ENCODE measurements at regions not wholly inside any gene's neighbourhood (a gene's known extent, or its start where the extent isn't known, plus 50 kb on each side); places are given as distances from the start of the nearest gene placed in this dataset.

DNA sequence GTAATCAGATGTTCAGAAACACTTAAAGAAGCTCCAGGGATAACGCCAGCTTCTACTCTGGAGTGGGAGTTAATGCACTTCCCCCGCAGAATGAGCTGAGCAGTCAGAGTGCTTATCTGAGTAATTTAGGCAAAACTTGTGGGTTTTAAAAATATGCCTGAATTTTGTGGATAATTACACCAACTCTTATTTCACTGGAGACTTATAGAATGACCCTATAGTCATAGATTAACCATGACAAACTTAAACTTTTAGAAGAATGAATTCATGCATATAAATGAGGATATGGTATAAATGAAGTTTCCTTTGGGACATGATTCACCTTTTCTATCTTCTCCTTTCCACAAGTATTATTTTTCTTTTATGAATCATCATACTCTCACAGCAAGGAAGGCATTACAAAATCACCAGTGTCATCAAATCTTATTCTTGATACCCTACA, 241.1 kb upstream of the FBXO33 start:
- no peaks in the 10 kb centered on the region for H3K36me3 Mint-ChIP-seq (ENCODE audit: insufficient read depth)
- no peaks in the 10 kb centered on the region for H3K27me3 Mint-ChIP-seq
- H3K4me3 Mint-ChIP-seq (ENCODE audit: low read depth), result no peak overlapping the region
- H3K9me3 Mint-ChIP-seq (ENCODE audit: low read depth), result no peaks in the 10 kb centered on the region
- TF ChIP-seq, protein P1, sequence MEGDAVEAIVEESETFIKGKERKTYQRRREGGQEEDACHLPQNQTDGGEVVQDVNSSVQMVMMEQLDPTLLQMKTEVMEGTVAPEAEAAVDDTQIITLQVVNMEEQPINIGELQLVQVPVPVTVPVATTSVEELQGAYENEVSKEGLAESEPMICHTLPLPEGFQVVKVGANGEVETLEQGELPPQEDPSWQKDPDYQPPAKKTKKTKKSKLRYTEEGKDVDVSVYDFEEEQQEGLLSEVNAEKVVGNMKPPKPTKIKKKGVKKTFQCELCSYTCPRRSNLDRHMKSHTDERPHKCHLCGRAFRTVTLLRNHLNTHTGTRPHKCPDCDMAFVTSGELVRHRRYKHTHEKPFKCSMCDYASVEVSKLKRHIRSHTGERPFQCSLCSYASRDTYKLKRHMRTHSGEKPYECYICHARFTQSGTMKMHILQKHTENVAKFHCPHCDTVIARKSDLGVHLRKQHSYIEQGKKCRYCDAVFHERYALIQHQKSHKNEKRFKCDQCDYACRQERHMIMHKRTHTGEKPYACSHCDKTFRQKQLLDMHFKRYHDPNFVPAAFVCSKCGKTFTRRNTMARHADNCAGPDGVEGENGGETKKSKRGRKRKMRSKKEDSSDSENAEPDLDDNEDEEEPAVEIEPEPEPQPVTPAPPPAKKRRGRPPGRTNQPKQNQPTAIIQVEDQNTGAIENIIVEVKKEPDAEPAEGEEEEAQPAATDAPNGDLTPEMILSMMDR (IDR thresholded peaks at IDR 0.05; ENCODE audit: unreplicated experiment), result no peak
- H3K4me1 Mint-ChIP-seq (ENCODE audit: low read depth), result peaks cover 6% of the 10 kb centered on the region
- no peak for DNase-seq (ENCODE audit: low spot score, unreplicated experiment)
- H3K27ac Mint-ChIP-seq, result no peak overlapping the region

DNA sequence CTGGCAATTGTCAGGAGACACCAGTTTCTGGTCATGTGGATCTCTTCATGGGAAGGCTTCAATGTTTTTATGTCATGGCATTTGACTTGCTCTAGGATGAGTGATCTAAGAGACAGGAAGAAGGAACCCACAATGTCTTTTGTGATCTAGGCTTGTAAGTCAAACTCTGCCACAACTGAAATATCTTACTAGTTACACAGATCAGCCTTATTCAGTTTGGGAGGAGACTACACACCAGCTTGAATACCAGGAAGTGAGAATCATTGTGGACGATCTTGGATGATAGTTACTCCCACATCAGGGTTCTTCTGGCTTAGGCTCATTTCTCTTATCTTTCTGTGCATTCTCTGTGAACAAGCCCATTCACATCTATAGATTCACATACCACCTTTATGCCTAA, 236.2 kb upstream of the FBXO33 start:
- H3K9me3 Mint-ChIP-seq (ENCODE audit: low read depth), result no peaks in the 10 kb centered on the region
- no peaks in the 10 kb centered on the region for H3K36me3 Mint-ChIP-seq (ENCODE audit: insufficient read depth)
- H3K27me3 Mint-ChIP-seq, result no peaks in the 10 kb centered on the region
- TF ChIP-seq, protein P1 (IDR thresholded peaks at IDR 0.05; ENCODE audit: unreplicated experiment), result no peak
- no peak overlapping the region for H3K4me3 Mint-ChIP-seq (ENCODE audit: low read depth)
- H3K27ac Mint-ChIP-seq, result no peak overlapping the region
- no peak for DNase-seq (ENCODE audit: low spot score, unreplicated experiment)
- H3K4me1 Mint-ChIP-seq (ENCODE audit: low read depth), result peaks cover 6% of the 10 kb centered on the region

DNA sequence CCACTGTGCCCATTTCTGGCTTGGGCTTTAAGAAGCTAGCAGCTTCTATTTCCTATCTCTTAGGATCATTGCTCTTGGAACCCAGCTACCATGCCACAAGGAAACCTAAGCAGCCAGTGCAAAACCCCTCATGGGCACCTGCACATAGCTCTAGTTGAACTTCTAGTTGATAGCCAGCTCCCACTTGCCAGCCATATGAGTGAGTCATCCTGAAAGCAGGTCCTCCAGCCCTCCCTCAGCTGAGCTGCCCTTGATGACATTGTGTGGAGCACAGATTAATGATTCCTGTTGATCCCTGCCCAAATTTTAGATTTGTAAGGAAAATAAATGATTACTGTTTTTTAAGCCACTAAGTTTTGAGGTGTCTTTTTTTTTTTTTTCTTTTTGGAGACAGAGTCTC, 234.2 kb upstream of the FBXO33 start:
- TF ChIP-seq, protein P1 (IDR thresholded peaks at IDR 0.05; ENCODE audit: unreplicated experiment), result no peak
- Mint-ChIP-seq H3K27ac (no peak overlapping the region), H3K27me3 (no peaks in the 10 kb centered on the region), H3K4me1 (ENCODE audit: low read depth) (no peaks in the 10 kb centered on the region), H3K9me3 (ENCODE audit: low read depth) (no peaks in the 10 kb centered on the region), H3K4me3 (ENCODE audit: low read depth) (no peak overlapping the region), H3K36me3 (ENCODE audit: insufficient read depth) (no peaks in the 10 kb centered on the region)
- no peak for DNase-seq (ENCODE audit: low spot score, unreplicated experiment)

DNA sequence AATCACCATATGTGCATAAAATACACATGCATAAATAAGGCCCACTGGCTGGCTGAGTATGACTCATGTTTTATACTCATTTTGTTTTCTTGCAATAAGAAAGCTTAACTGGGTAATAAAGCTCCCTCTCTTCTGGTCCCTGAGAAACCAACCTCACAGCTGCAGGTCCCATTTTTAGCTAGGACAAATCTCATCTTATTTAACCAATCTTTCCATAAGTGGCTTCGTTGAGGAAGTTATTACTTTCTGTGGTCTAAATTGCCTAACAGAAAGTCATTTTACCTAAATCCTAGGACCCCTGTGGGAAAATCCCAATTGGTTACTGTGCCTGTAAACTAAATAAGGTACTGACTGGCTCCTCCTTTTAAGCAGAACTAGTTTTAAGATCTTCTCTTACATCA, 232.8 kb upstream of the FBXO33 start:
- H3K4me1 Mint-ChIP-seq (ENCODE audit: low read depth), result no peaks in the 10 kb centered on the region
- H3K27ac Mint-ChIP-seq, result no peak overlapping the region
- H3K9me3 Mint-ChIP-seq (ENCODE audit: low read depth), result no peaks in the 10 kb centered on the region
- H3K27me3 Mint-ChIP-seq, result no peaks in the 10 kb centered on the region
- TF ChIP-seq, protein P1 (IDR thresholded peaks at IDR 0.05; ENCODE audit: unreplicated experiment), result no peak
- H3K36me3 Mint-ChIP-seq (ENCODE audit: insufficient read depth), result no peaks in the 10 kb centered on the region
- no peak overlapping the region for H3K4me3 Mint-ChIP-seq (ENCODE audit: low read depth)
- DNase-seq (ENCODE audit: low spot score, unreplicated experiment), result no peak

DNA sequence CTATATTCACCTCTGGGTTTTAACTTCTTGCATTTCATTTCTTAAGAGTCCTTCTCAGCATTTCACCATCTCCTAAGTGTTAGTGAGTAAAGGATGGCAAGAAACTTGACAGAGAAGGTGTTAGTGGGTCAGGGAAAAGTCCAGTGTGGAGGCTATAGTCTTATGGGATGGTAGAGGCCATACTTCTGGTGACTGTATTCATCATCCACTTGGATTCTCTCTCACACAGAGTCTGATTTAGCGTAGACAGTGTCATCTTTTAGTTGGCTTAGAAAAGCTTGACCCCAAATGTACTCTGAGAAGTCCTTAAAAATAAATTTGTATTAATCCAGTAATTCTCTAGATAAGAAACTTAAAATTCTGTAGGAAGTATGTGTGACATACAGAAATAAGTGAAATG, 232.4 kb upstream of the FBXO33 start:
- no peaks in the 10 kb centered on the region for H3K4me1 Mint-ChIP-seq (ENCODE audit: low read depth)
- DNase-seq (ENCODE audit: low spot score, unreplicated experiment), result no peak
- H3K27me3 Mint-ChIP-seq, result no peaks in the 10 kb centered on the region
- H3K27ac Mint-ChIP-seq, result no peak overlapping the region
- TF ChIP-seq, protein P1 (IDR thresholded peaks at IDR 0.05; ENCODE audit: unreplicated experiment), result no peak
- no peak overlapping the region for H3K4me3 Mint-ChIP-seq (ENCODE audit: low read depth)
- H3K36me3 Mint-ChIP-seq (ENCODE audit: insufficient read depth), result no peaks in the 10 kb centered on the region
- H3K9me3 Mint-ChIP-seq (ENCODE audit: low read depth), result no peaks in the 10 kb centered on the region

All from progenitor cell of endocrine pancreas (in vitro differentiated cells).